WTC11 (cell line): ENCODE measurements at regions not wholly inside any gene's neighbourhood (a gene's known extent, or its start where the extent isn't known, plus 50 kb on each side); places are given as distances from the start of the nearest gene placed in this dataset.

Source experiments
- ATAC-seq: fragments of 200-7000 bp; cut with Tn5 transposase; 2 replicates; pipeline ENCODE4 v1.10.0; 2021; ENCODE audit warnings: mild to moderate bottlenecking, moderate library complexity
- CTCF ChIA-PET: fragments of 300-600 bp; sonication (Branson Sonifier 250); formaldehyde crosslinking; loops from one replicate; lab custom pipeline; 2021; ENCODE audit warnings: antibody characterized with exemption; lab: Charles Lee
- POLR2A ChIA-PET: fragments of 350-600 bp; sonication (Branson Sonifier 250); formaldehyde crosslinking; loops from one replicate; lab custom pipeline; 2021; ENCODE audit warnings: antibody characterized with exemption; lab: Charles Lee
- DNase-seq: peaks from one replicate; pipeline ENCODE4 v3.0.0; 2021; ENCODE audit warnings: low spot score
- H3K27ac Mint-ChIP-seq: 2 replicates; pipeline ENCODE4 v1.8.0; 2021; ENCODE audit warnings: mixed read lengths
- H3K27me3 Mint-ChIP-seq: 2 replicates; pipeline ENCODE4 v1.8.0; 2021; ENCODE audit warnings: low read depth, mild to moderate bottlenecking, moderate library complexity, mixed read lengths
- H3K36me3 Mint-ChIP-seq: 2 replicates; pipeline ENCODE4 v1.8.0; 2021; ENCODE audit warnings: mixed read lengths
- H3K4me1 Mint-ChIP-seq: 2 replicates; pipeline ENCODE4 v1.8.0; 2022; ENCODE audit warnings: mixed read lengths
- H3K4me3 Mint-ChIP-seq: 2 replicates; pipeline ENCODE4 v1.8.0; 2021; ENCODE audit warnings: mild to moderate bottlenecking, moderate library complexity, mixed read lengths
- H3K9me3 Mint-ChIP-seq: 2 replicates; pipeline ENCODE4 v1.8.0; 2021; ENCODE audit warnings: mixed read lengths
- ATF1 ChIP-seq: sonication (generic); formaldehyde crosslinking; IDR thresholded peaks from 2 replicates; pipeline ENCODE4 v1.8.1; 2023; ENCODE audit warnings: mild to moderate bottlenecking, moderate library complexity, missing genetic modification reagents
- CREM ChIP-seq: sonication (generic); formaldehyde crosslinking; IDR thresholded peaks from 2 replicates; pipeline ENCODE4 v1.8.1; 2022; ENCODE audit warnings: mild to moderate bottlenecking, missing genetic modification reagents, moderate library complexity
- E2F4 ChIP-seq: sonication (generic); formaldehyde crosslinking; IDR thresholded peaks from 2 replicates; pipeline ENCODE4 v1.8.1; 2022; ENCODE audit warnings: low read depth, mild to moderate bottlenecking, moderate library complexity, missing genetic modification reagents, borderline replicate concordance
- E2F5 ChIP-seq: sonication (generic); formaldehyde crosslinking; IDR thresholded peaks from 2 replicates; pipeline ENCODE4 v1.8.1; 2022; ENCODE audit warnings: mild to moderate bottlenecking, moderate library complexity, missing genetic modification reagents
- FOXJ3 ChIP-seq: sonication (generic); formaldehyde crosslinking; IDR thresholded peaks from 2 replicates; pipeline ENCODE4 v1.9.0; 2021; ENCODE audit warnings: missing genetic modification reagents, mild to moderate bottlenecking, borderline replicate concordance
- GABPB1 ChIP-seq: sonication (generic); formaldehyde crosslinking; IDR thresholded peaks from 2 replicates; pipeline ENCODE4 v1.8.1; 2023; ENCODE audit warnings: mild to moderate bottlenecking, missing genetic modification reagents
- GTF2I ChIP-seq: fragments of 250-450 bp; sonication (Bioruptor Pico); conservative IDR thresholded peaks from 2 replicates; pipeline ENCODE4 v1.4.0; 2021; ENCODE audit warnings: mild to moderate bottlenecking
- IRF2 ChIP-seq: sonication (generic); formaldehyde crosslinking; IDR thresholded peaks from 2 replicates; pipeline ENCODE4 v1.8.0; 2022; ENCODE audit warnings: low read depth, missing genetic modification reagents, borderline replicate concordance
- MAX ChIP-seq: sonication (generic); formaldehyde crosslinking; IDR thresholded peaks from 2 replicates; pipeline ENCODE4 v1.8.0; 2022; ENCODE audit warnings: mild to moderate bottlenecking, missing genetic modification reagents
- NFATC4 ChIP-seq: fragments of 250-450 bp; sonication (Bioruptor Pico); IDR thresholded peaks from 2 replicates; pipeline ENCODE4 v1.9.0; 2021; ENCODE audit warnings: mild to moderate bottlenecking
- NR2C2 ChIP-seq: sonication (generic); formaldehyde crosslinking; IDR thresholded peaks from 2 replicates; pipeline ENCODE4 v1.8.0; 2022; ENCODE audit warnings: mild to moderate bottlenecking, missing genetic modification reagents
- PREB ChIP-seq: sonication (generic); formaldehyde crosslinking; IDR thresholded peaks from 2 replicates; pipeline ENCODE4 v1.8.1; 2022; ENCODE audit warnings: mild to moderate bottlenecking, missing genetic modification reagents, moderate library complexity, borderline replicate concordance
- SMAD3 ChIP-seq: sonication (generic); formaldehyde crosslinking; IDR thresholded peaks from 2 replicates; pipeline ENCODE4 v1.8.0; 2022; ENCODE audit warnings: missing genetic modification reagents, mild to moderate bottlenecking, borderline replicate concordance
- SP1 ChIP-seq: sonication (generic); formaldehyde crosslinking; conservative IDR thresholded peaks from 2 replicates; pipeline ENCODE4 v1.8.1; 2022; ENCODE audit warnings: missing genetic modification reagents
- TEAD4 ChIP-seq: sonication (generic); formaldehyde crosslinking; IDR thresholded peaks from 2 replicates; pipeline ENCODE4 v1.8.0; 2022; ENCODE audit warnings: mild to moderate bottlenecking, missing genetic modification reagents
- ZMAT4 ChIP-seq: fragments of 250-450 bp; sonication (Bioruptor Pico); IDR thresholded peaks from 2 replicates; pipeline ENCODE4 v1.9.0; 2021; ENCODE audit warnings: mild to moderate bottlenecking
- ZNF232 ChIP-seq: sonication (generic); formaldehyde crosslinking; IDR thresholded peaks from 2 replicates; pipeline ENCODE4 v1.8.0; 2022; ENCODE audit warnings: mild to moderate bottlenecking, missing genetic modification reagents
- ZNF317 ChIP-seq: sonication (generic); formaldehyde crosslinking; IDR thresholded peaks from 2 replicates; pipeline ENCODE4 v1.8.1; 2023; ENCODE audit warnings: low read depth, mild to moderate bottlenecking, moderate library complexity, missing genetic modification reagents, borderline replicate concordance
- TF ChIP-seq, protein P1 (sequence below): sonication (generic); formaldehyde crosslinking; IDR thresholded peaks from 2 replicates; pipeline ENCODE4 v1.8.1; 2023; ENCODE audit warnings: mild to moderate bottlenecking, missing genetic modification reagents
- TF ChIP-seq, protein P2 (sequence below): sonication (generic); formaldehyde crosslinking; IDR thresholded peaks from 2 replicates; pipeline ENCODE4 v1.8.0; 2022; ENCODE audit warnings: mild to moderate bottlenecking, missing genetic modification reagents
- TF ChIP-seq, protein P3 (sequence below): sonication (generic); formaldehyde crosslinking; conservative IDR thresholded peaks from 2 replicates; pipeline ENCODE4 v1.8.1; 2022; ENCODE audit warnings: mild to moderate bottlenecking, missing genetic modification reagents
- TF ChIP-seq, protein P4 (sequence below): fragments of 250-450 bp; sonication (Bioruptor Pico); IDR thresholded peaks from 2 replicates; pipeline ENCODE4 v1.9.0; 2021; ENCODE audit warnings: moderate library complexity, mild to moderate bottlenecking, inconsistent platforms, borderline replicate concordance

- Mint-ChIP-seq H3K27me3 (no peaks in the 10 kb centered on the region), H3K36me3 (no peaks in the 10 kb centered on the region), H3K4me3 (no peak overlapping the region), H3K9me3 (no peaks in the 10 kb centered on the region), H3K27ac (no peak overlapping the region), H3K4me1 (peaks cover 13% of the 10 kb centered on the region)
- TF ChIP-seq, protein P1, sequence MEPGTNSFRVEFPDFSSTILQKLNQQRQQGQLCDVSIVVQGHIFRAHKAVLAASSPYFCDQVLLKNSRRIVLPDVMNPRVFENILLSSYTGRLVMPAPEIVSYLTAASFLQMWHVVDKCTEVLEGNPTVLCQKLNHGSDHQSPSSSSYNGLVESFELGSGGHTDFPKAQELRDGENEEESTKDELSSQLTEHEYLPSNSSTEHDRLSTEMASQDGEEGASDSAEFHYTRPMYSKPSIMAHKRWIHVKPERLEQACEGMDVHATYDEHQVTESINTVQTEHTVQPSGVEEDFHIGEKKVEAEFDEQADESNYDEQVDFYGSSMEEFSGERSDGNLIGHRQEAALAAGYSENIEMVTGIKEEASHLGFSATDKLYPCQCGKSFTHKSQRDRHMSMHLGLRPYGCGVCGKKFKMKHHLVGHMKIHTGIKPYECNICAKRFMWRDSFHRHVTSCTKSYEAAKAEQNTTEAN (CRISPR knock-in tag) = no peak
- TF ChIP-seq ZMAT4 = no peak
- TF ChIP-seq E2F4 = no peak
- no peak for TF ChIP-seq NR2C2
- TF ChIP-seq IRF2 = no peak
- no peak for TF ChIP-seq E2F5
- no peak for TF ChIP-seq ZNF317 (CRISPR knock-in tag)
- no peak for TF ChIP-seq PREB
- no peak for TF ChIP-seq CREM
- DNase-seq (no peak), ATAC-seq (no peak)
- CTCF ChIA-PET = no interaction called here
- POLR2A ChIA-PET = no interaction called here
These were observed 139.5 kb downstream of the UCHL1 start for GRCh38 chr4:41396214-41396613.

DNA sequence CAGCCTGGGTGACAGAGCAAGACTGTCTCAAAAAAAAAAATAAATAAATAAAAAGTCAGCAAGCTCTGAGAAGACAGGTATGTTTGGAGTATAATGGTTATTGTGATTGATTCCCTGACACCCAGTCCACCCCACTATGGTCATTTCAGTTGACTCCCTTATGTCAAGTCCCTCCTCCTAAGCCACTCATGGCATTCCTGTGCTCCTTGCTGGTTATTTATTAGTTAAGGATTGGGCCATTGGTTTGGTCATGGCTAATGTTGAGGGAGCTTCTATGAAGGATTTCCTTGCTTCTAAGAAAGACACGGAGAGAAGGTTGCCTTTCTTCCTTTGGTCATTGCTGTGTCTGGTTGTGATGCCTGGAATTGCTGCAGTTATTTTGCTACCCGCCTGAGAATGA lies 140.1 kb downstream of the UCHL1 start:
- Mint-ChIP-seq H3K4me1 (peaks cover 13% of the 10 kb centered on the region), H3K27me3 (no peaks in the 10 kb centered on the region), H3K9me3 (no peaks in the 10 kb centered on the region)
- no peak for ATAC-seq
- POLR2A ChIA-PET = no interaction called here
- TF ChIP-seq GTF2I (CRISPR knock-in tag) = no peak
- TF ChIP-seq GABPB1 (CRISPR knock-in tag) = no peak
- TF ChIP-seq E2F4 = no peak
- no peak for TF ChIP-seq NR2C2
- TF ChIP-seq MAX (CRISPR knock-in tag) = no peak
- no peak for TF ChIP-seq SMAD3 (CRISPR knock-in tag)
- TF ChIP-seq, all 79 proteins: peak for 0
- no peak for DNase-seq
- CTCF ChIA-PET = no interaction called here
- no peak overlapping the region for H3K4me3 Mint-ChIP-seq
- H3K36me3 Mint-ChIP-seq = no peaks in the 10 kb centered on the region
- H3K27ac Mint-ChIP-seq = no peak overlapping the region

- no peaks in the 10 kb centered on the region for H3K36me3 Mint-ChIP-seq
- POLR2A ChIA-PET = no interaction called here
These were observed 138.7 kb upstream of the LIMCH1 start for GRCh38 chr4:41399231-41399630.

More at GRCh38 chr4:41399231-41399630, 138.7 kb upstream of the LIMCH1 start:
- CTCF ChIA-PET = no interaction called here
- Mint-ChIP-seq H3K27ac (no peak overlapping the region), H3K9me3 (no peaks in the 10 kb centered on the region), H3K4me1 (peaks cover 13% of the 10 kb centered on the region), H3K27me3 (no peaks in the 10 kb centered on the region), H3K4me3 (no peak overlapping the region)
- TF ChIP-seq NFATC4 (CRISPR knock-in tag) (no peak), SMAD3 (CRISPR knock-in tag) (no peak), SP1 (CRISPR knock-in tag) (no peak), GABPB1 (CRISPR knock-in tag) (no peak), E2F5 (no peak), FOXJ3 (CRISPR knock-in tag) (no peak), TEAD4 (CRISPR knock-in tag) (no peak), ATF1 (CRISPR knock-in tag) (no peak), ZNF232 (no peak)
- TF ChIP-seq, protein P2, sequence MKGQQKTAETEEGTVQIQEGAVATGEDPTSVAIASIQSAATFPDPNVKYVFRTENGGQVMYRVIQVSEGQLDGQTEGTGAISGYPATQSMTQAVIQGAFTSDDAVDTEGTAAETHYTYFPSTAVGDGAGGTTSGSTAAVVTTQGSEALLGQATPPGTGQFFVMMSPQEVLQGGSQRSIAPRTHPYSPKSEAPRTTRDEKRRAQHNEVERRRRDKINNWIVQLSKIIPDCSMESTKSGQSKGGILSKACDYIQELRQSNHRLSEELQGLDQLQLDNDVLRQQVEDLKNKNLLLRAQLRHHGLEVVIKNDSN (CRISPR knock-in tag) = no peak
- TF ChIP-seq, protein P3, sequence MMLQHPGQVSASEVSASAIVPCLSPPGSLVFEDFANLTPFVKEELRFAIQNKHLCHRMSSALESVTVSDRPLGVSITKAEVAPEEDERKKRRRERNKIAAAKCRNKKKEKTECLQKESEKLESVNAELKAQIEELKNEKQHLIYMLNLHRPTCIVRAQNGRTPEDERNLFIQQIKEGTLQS (CRISPR knock-in tag) = no peak
- TF ChIP-seq, protein P4, sequence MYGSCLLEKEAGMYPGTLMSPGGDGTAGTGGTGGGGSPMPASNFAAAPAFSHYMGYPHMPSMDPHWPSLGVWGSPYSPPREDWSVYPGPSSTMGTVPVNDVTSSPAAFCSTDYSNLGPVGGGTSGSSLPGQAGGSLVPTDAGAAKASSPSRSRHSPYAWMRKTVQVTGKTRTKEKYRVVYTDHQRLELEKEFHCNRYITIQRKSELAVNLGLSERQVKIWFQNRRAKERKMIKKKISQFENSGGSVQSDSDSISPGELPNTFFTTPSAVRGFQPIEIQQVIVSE (CRISPR knock-in tag) = no peak
- ATAC-seq (no peak), DNase-seq (no peak)
